ENCODE measurements at regions not wholly inside any gene's neighbourhood (a gene's known extent, or its start where the extent isn't known, plus 50 kb on each side); places are given as distances from the start of the nearest gene placed in this dataset.

DNA sequence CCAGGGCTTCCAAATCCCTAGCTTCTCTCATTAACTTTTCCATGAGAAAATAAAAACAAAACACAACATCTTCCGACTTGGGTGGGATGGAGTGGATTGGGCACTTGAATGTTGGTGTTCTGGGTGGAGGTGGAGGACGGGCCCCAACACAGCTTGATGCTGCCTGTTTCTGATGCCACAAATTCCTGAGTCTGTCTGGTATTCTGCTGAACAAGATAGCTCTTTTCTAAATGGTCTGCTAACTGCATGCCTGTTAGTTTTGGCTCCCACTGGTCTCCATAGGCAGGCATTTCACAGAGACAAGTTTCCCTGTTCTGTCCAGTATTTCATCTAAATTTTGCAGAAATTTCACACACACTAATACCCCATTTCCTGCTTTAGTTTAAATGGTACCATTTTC lies 160.9 kb upstream of the FZD8 start:
- TF ChIP-seq, protein P1, sequence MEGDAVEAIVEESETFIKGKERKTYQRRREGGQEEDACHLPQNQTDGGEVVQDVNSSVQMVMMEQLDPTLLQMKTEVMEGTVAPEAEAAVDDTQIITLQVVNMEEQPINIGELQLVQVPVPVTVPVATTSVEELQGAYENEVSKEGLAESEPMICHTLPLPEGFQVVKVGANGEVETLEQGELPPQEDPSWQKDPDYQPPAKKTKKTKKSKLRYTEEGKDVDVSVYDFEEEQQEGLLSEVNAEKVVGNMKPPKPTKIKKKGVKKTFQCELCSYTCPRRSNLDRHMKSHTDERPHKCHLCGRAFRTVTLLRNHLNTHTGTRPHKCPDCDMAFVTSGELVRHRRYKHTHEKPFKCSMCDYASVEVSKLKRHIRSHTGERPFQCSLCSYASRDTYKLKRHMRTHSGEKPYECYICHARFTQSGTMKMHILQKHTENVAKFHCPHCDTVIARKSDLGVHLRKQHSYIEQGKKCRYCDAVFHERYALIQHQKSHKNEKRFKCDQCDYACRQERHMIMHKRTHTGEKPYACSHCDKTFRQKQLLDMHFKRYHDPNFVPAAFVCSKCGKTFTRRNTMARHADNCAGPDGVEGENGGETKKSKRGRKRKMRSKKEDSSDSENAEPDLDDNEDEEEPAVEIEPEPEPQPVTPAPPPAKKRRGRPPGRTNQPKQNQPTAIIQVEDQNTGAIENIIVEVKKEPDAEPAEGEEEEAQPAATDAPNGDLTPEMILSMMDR (conservative IDR thresholded peaks at IDR 0.05; ENCODE audit: low read depth, low read length), result no peak
- no peak for TF ChIP-seq EZH2 (IDR thresholded peaks at IDR 0.05; ENCODE audit: borderline replicate concordance, low read depth, low read length, poor library complexity, severe bottlenecking)

Measured in A673 (cell line).